Testis (tissue), 2 donors: ENCODE measurements at regions not wholly inside any gene's neighbourhood (a gene's known extent, or its start where the extent isn't known, plus 50 kb on each side); places are given as distances from the start of the nearest gene placed in this dataset.

Experiments used
- CTCF ChIP-seq, 3 experiments: fragments of 450-650 bp in 2 of 3; fragments of 200-600 bp in 1 of 3; sonication (generic) in 1 of 3; IDR thresholded peaks; one replicate each; pipeline ENCODE4 v1.5.1; 2016 to 2019; ENCODE audit warnings: antibody characterized with exemption in 3 of 3, mild to moderate bottlenecking in 2 of 3, moderate library complexity in 1 of 3
- POLR2A ChIP-seq: fragments of 450-650 bp; IDR thresholded peaks from one replicate; pipeline ENCODE4 v1.6.1; 2017; ENCODE audit warnings: antibody characterized with exemption, mild to moderate bottlenecking, moderate library complexity

- TF ChIP-seq POLR2A, result no peak
- TF ChIP-seq CTCF (IDR thresholded peaks at IDR 0.05), result peak in 2 of 3 experiments; percentile 24 to 39
Observed at GRCh38 chr10:56823849-56824248, 462.8 kb upstream of the ZWINT start.
